Naive thymus-derived CD8-positive, alpha-beta T cell (primary cell): ENCODE measurements at regions not wholly inside any gene's neighbourhood (a gene's known extent, or its start where the extent isn't known, plus 50 kb on each side); places are given as distances from the start of the nearest gene placed in this dataset.
"Not testable (repeated sequence)": the region's sequence is repeated elsewhere in the genome, so short reads cannot be mapped to it uniquely, and the experiment has no call there.

Experiments
- ATAC-seq, 2 donors: fragments of 150-1000 bp; cut with Tn5 transposase in 1 of 2; sonication (Bioruptor Pico), chemical (Tn5 transposase) in 1 of 2; 1 replicate in 1 of 2; 2 replicates in 1 of 2; pipeline ENCODE4 v1.10.0; 2021; ENCODE audit warnings: mild to moderate bottlenecking in 2 of 2, moderate library complexity in 2 of 2
- POLR2A ChIA-PET: fragments of 350-600 bp; sonication (Branson Sonifier 250); formaldehyde crosslinking; loops from one replicate; lab custom pipeline; 2021; ENCODE audit warnings: antibody characterized with exemption; lab: Charles Lee
- DNase-seq, 10 donors: peaks; one replicate each; pipeline versions ENCODE4 v3.0.0 to v3.0.0-alpha.2; 2020 to 2022
- H3K27ac Mint-ChIP-seq, 10 donors: one replicate each; pipeline ENCODE4 v1.8.0; 2020 to 2022; ENCODE audit warnings: mild to moderate bottlenecking in 10 of 10, mixed read lengths in 10 of 10, moderate library complexity in 4 of 10, inconsistent platforms in 1 of 10
- H3K27me3 Mint-ChIP-seq, 5 donors: one replicate each; pipeline ENCODE4 v1.8.0; 2021 to 2022; ENCODE audit warnings: mixed read lengths in 5 of 5
- H3K36me3 Mint-ChIP-seq, 3 donors: one replicate each; pipeline ENCODE4 v1.8.0; 2020 to 2022; ENCODE audit warnings: mixed read lengths in 3 of 3, mild to moderate bottlenecking in 2 of 3, inconsistent platforms in 1 of 3
- H3K4me1 Mint-ChIP-seq, 4 donors: one replicate each; pipeline ENCODE4 v1.8.0; 2021 to 2022; ENCODE audit warnings: mixed read lengths in 4 of 4
- H3K4me3 Mint-ChIP-seq, 10 donors: one replicate each; pipeline ENCODE4 v1.8.0; 2020 to 2022; ENCODE audit warnings: mild to moderate bottlenecking in 10 of 10, mixed read lengths in 10 of 10, moderate library complexity in 6 of 10, inconsistent platforms in 1 of 10
- H3K9me3 Mint-ChIP-seq, 9 donors: one replicate each; pipeline ENCODE4 v1.8.0; 2020 to 2022; ENCODE audit warnings: mixed read lengths in 9 of 9, mild to moderate bottlenecking in 3 of 9, inconsistent platforms in 1 of 9, moderate library complexity in 1 of 9

- H3K4me1 Mint-ChIP-seq, H3K27me3 Mint-ChIP-seq, H3K4me3 Mint-ChIP-seq, DNase-seq, POLR2A ChIA-PET, H3K27ac Mint-ChIP-seq, ATAC-seq, H3K36me3 Mint-ChIP-seq: not testable (repeated sequence)
- H3K9me3 Mint-ChIP-seq = peaks cover 0 to 14% (median 3%) of the 10 kb centered on the region in 9 donors
Measured at GRCh38 chr4:145255311-145255710, 74.9 kb upstream of the OTUD4 start.

GRCh38 chr4:145252190-145252589 is 71.8 kb upstream of the OTUD4 start:
- H3K27me3 Mint-ChIP-seq = peaks cover 0 to 14% (median 5%) of the 10 kb centered on the region in 5 donors
- H3K9me3 Mint-ChIP-seq = no peaks in the 10 kb centered on the region
- H3K27ac Mint-ChIP-seq = no peak overlapping the region
- ATAC-seq = no peak
- DNase-seq = no peak
- POLR2A ChIA-PET = no interaction called here
- H3K4me3 Mint-ChIP-seq = no peak overlapping the region
- H3K36me3 Mint-ChIP-seq = no peaks in the 10 kb centered on the region
- H3K4me1 Mint-ChIP-seq = no peaks in the 10 kb centered on the region

GRCh38 chr4:145251391-145251790 is 71.0 kb upstream of the OTUD4 start:
- H3K27ac Mint-ChIP-seq = no peak overlapping the region

DNA sequence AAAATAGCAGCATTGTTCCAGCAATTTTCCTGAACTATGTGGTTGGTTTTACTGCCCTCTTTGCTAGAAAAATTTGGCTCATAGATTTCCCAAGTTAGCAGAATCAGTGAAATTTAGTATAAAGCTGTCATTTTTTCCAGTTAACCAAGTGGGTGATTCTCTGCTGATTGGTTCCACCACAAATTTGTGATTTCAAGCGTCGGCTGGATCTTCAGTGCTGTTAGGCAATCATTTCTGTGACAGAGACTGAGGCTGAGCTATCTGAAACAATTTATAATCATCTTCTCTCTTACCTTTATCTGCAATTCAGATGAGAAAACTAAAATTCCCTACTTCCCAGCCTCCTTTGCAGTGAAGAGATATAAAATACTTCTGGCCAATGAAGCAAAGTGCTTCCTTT is 68.6 kb upstream of the OTUD4 start:
- ATAC-seq (no peak), DNase-seq (no peak)
- Mint-ChIP-seq H3K9me3 (no peaks in the 10 kb centered on the region), H3K4me1 (no peaks in the 10 kb centered on the region), H3K27me3 (peaks cover 3 to 14% (median 9%) of the 10 kb centered on the region in 5 donors), H3K27ac (no peak overlapping the region), H3K36me3 (no peaks in the 10 kb centered on the region), H3K4me3 (no peak overlapping the region)
- POLR2A ChIA-PET = no interaction called here

More at GRCh38 chr4:145251391-145251790, 71.0 kb upstream of the OTUD4 start:
- DNase-seq = no peak
- no peak for ATAC-seq
- no peak overlapping the region for H3K4me3 Mint-ChIP-seq
- H3K36me3 Mint-ChIP-seq = no peaks in the 10 kb centered on the region
- H3K4me1 Mint-ChIP-seq = no peaks in the 10 kb centered on the region
- peaks cover 0 to 14% (median 5%) of the 10 kb centered on the region in 5 donors for H3K27me3 Mint-ChIP-seq
- H3K9me3 Mint-ChIP-seq = no peaks in the 10 kb centered on the region
- POLR2A ChIA-PET = no interaction called here

DNA sequence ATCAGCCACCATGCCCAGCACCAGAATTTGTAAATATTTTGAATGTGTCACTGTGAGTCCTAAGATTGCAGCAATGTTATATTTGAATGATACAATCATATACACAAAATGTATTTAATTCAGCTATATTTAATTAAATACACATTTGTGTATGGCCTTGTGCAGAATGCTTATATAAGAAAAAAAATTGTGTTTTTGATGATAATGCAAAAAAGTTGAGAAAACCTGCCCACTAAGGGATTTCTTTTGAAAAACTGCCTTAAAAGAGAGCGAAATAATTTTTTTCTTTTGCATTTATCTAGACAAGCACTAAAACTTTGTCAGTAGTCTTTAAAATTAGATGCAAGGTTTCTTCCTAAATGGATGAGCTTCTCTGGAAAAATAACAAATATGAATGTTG is 68.1 kb upstream of the OTUD4 start:
- Mint-ChIP-seq H3K4me1 (no peaks in the 10 kb centered on the region), H3K27ac (no peak overlapping the region), H3K9me3 (no peaks in the 10 kb centered on the region), H3K4me3 (no peak overlapping the region), H3K27me3 (peaks cover 5 to 14% (median 9%) of the 10 kb centered on the region in 5 donors), H3K36me3 (no peaks in the 10 kb centered on the region)
- ATAC-seq (no peak), DNase-seq (no peak)
- POLR2A ChIA-PET = interaction anchor here (0.7 kb wide), 1 partner anchor 31 kb away, joined by 5 read pairs; no protein-coding TSS in a partner anchor

GRCh38 chr4:145234091-145234706 is 53.8 kb upstream of the OTUD4 start:
- peaks cover 0 to 6% (median 0%) of the 10 kb centered on the region in 9 donors for H3K9me3 Mint-ChIP-seq
- H3K27ac Mint-ChIP-seq = no peak overlapping the region
- H3K36me3 Mint-ChIP-seq = no peaks in the 10 kb centered on the region
- no peak overlapping the region for H3K4me3 Mint-ChIP-seq
- peak; percentile 15 to 79 (median 55) for DNase-seq
- H3K4me1 Mint-ChIP-seq = peaks cover 0 to 2% (median 0%) of the 10 kb centered on the region in 4 donors
- POLR2A ChIA-PET = no interaction called here
- H3K27me3 Mint-ChIP-seq = peaks cover 0 to 5% (median 0%) of the 10 kb centered on the region in 5 donors
- peak; percentile 92 for ATAC-seq

GRCh38 chr4:145231906-145232700 is 51.7 kb upstream of the OTUD4 start:
- Mint-ChIP-seq H3K27ac (no peak overlapping the region), H3K4me3 (no peak overlapping the region), H3K9me3 (no peaks in the 10 kb centered on the region), H3K27me3 (peaks cover 3 to 12% (median 6%) of the 10 kb centered on the region in 5 donors), H3K36me3 (peaks cover 0 to 4% (median 0%) of the 10 kb centered on the region in 3 donors), H3K4me1 (peaks cover 0 to 4% (median 0%) of the 10 kb centered on the region in 4 donors)
- ATAC-seq (no peak), DNase-seq (no peak)
- POLR2A ChIA-PET = no interaction called here

- no peak overlapping the region for H3K4me3 Mint-ChIP-seq
- H3K27me3 Mint-ChIP-seq = peaks cover 3 to 12% (median 6%) of the 10 kb centered on the region in 5 donors
- no peak overlapping the region for H3K27ac Mint-ChIP-seq
- ATAC-seq = no peak
- POLR2A ChIA-PET = no interaction called here
- H3K4me1 Mint-ChIP-seq = peaks cover 0 to 4% (median 0%) of the 10 kb centered on the region in 4 donors
- H3K9me3 Mint-ChIP-seq = no peaks in the 10 kb centered on the region
- H3K36me3 Mint-ChIP-seq = peaks cover 0 to 4% (median 0%) of the 10 kb centered on the region in 3 donors
- DNase-seq = no peak
Measured at GRCh38 chr4:145230726-145231125, 50.3 kb upstream of the OTUD4 start.
